IPS-NIHi7 (cell line): ENCODE measurements at regions not wholly inside any gene's neighbourhood (a gene's known extent, or its start where the extent isn't known, plus 50 kb on each side); places are given as distances from the start of the nearest gene placed in this dataset.

Experiments
- DNase-seq: peaks from one replicate; pipeline ENCODE4 v3.0.0; 2012; ENCODE audit warnings: mixed read lengths; ENCODE audit errors: extremely low spot score

DNA sequence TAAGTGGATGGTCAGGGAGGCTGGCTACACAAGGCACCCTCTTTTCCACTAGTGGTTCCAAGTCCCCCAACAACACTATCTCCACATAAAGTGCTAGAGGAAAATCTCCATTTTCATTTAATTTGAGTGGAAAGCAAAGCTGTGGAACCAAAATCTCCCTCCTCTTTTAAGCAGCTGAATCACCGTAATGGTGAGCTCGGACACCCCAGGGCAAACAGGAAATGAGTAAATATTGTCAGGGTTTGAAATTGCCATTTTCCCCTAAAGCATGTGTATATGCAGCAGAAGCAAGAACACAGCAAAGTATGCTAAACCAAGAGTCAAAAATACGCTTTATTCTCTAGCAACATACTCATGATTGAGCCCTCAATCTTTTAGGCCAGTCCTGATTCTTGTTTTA, 143.7 kb downstream of the GPAM start:
- DNase-seq, result no peak

DNA sequence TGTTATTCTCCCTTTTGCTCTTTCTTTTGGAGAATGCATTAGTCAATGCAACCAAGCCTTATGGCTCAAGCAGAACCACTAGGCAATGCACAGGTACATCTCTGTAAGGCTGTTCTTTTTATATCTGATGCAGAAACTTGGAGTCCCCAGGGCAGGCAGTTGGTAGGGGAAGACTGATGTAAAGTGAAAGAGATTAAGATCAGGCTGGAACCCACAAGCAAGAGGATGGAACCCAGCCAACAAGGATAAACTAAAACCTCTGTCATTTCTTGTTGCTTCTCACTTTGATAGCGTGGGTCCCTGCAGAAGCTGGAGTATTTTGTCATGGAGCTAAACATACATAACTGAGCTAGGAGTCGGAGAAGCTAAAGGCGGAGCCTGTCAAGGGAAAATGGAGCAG, 142.9 kb downstream of the GPAM start:
- no peak for DNase-seq

DNA sequence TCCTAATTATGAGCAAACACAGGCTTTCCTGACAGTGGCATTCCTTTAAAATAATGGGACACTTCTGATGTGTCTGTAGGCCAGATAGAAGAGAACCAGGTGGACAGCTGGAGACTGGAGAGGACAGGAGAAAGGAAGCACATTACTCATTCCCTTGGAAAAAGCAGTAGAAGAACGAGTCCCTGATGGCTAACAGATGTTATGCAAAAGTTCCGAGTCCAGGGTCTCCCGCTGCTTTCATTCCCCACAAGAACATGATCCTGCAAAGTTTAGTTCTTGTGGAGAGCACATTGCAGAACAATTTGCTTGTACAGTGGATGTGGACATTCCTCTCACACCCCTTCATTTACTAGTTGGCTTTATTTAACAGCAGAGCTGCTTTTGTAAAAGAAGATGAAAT, 137.6 kb downstream of the GPAM start:
- no peak for DNase-seq

DNA sequence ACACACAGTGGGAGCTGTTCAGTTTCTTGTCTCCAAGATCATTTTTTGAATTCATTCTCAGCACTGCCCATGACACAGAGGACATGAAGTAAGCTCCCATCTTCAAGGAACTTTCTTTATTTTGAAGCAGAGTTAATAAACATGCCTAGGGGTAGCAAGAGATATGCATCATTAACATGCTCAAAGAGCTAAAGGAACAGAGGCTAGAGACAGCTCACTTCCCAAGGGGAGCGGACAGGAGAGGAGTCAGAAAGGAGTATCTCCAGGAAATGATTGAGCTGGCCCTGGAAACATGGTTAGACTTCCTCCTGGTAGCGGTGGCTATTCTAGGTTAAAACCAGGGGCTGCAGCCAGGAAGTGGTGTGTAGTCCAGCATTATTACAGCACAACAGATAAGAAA, 135.9 kb downstream of the GPAM start:
- DNase-seq, result no peak

DNA sequence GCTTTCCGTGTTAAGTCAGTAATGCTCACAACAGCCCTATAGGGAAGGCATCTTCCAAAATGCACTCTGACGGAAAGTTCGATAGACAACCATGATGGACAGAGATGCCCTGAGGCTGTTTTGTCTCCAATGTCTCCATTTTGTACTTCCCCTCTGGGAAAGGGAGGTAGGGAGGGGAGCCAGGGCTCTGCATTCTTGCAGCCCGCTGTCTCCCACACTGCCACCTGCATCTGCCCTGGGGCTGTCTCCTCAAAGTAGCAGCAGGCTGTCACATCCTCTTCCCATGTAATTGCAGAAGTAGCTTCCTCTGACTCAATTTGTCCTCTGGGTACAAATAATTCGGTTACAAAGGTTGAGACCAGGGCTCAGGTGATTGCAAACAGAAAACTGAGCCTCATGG, 131.4 kb downstream of the GPAM start:
- no peak for DNase-seq

DNA sequence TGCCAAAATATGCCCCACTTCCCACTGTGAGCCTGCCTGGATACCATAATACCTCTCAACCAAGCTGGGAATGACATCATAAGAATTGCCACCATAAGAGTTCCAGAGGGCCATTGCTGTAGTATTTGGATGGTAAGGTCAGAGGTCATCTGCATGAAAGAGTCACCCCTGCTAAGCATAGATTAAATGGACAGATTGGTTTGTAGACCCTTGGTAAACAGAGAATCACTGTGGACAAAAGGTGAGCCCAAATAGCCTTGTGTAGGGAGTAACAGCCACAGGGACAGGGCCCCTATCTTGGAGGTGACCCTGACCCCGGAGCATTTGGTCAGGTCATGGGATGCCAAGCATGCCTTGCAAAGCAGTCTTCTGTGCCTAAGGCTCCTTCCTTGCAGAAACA, 129.7 kb downstream of the GPAM start:
- DNase-seq, result no peak

DNA sequence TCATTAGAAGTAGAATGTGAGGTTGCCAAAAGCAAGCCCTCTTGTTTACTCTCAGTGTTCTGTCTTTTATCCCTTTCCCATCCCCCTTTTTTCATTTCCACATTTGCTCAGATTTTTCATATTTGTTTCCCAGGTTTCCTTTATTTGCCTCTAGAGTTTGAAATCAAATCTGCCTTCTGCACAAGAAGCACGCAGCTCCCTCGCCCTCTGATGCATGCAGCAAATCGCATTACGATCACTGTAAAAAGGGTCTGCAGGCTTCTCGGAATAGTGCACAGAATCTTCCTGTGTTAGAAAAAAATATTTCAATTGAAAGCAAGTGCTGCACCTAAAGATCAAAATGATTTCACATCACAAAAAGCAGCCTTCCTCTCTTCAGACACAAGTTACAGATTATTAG, 129.0 kb downstream of the GPAM start:
- DNase-seq, result no peak

DNA sequence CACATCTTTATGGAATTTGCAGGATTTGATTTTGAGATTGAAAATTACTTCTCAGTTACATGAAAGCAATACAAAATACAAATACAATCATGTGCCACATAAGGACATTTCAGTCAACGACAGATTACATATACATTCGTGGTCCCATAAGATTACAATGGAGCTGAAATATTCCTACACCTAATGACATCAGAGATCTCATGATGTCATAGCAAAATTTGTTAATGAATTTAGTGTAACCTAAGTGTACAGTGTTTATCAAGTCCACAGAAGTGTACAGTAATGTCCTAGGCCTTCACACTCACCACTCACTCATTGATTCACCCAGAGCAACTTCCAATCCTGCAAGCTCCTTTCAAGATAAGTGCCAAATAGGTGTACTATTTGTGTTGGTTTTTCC, 126.5 kb downstream of the GPAM start:
- no peak for DNase-seq

DNA sequence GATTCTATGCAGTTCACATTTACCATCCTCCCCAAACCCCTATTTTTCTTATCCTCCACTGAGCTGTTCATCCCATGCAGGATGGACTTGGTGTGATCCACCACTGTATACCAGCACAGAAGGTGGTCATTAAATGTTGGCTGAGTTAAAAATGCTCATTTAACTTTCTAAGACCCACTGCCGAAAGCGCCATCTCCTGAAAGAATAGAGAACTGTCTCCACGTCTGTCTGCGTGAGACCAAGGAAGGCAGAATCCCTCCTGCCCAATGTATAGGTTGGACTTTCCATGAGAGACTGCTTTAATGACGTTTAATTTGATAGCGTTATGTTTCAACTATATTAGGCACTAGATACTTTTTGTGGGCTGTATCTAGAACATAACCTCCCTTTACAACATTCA, 124.3 kb downstream of the GPAM start:
- DNase-seq, result peak; percentile 41

DNA sequence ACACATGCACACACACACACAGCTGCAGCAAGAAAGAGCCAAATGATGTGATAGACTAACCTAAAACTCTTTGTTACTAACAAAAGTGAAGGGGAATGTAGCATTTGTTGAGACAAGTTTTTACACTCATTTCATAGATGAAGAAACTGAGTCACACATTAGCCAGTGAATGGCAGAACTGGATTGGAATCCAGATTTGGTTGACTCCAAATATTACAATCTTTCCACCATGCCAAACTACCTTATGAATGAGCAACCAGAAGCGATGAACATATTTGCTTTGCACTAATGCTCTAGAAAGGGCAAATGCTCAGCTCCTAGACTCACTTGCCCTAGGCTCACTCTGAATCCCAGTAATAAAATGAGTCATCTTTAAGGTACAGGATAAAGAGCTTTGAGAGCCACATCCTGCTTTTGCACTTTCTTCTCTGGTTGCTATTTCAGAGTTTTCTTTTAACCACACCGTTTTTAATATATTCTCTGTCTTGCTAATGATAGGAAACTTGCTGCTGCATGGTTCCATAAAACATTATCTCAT, 111.9 kb downstream of the GPAM start:
- no peak for DNase-seq

DNA sequence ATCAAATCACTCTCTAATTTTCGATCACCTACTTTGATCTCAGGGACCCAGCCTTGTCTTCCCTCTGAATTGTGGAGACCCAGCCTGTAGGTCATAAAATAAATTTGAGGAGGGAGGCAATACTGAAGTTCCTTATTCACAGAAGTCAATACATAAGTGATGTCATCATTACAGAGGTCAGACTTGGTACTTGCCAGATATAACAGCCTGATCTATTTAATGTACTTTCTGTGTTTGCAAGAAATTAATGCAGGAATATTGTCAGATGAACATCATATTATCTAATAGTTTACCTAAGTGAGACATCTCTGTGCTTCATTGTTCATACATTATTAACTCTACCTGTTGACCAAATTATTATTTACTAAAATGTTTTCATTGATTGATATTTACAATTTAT, 105.6 kb downstream of the GPAM start:
- no peak for DNase-seq

DNA sequence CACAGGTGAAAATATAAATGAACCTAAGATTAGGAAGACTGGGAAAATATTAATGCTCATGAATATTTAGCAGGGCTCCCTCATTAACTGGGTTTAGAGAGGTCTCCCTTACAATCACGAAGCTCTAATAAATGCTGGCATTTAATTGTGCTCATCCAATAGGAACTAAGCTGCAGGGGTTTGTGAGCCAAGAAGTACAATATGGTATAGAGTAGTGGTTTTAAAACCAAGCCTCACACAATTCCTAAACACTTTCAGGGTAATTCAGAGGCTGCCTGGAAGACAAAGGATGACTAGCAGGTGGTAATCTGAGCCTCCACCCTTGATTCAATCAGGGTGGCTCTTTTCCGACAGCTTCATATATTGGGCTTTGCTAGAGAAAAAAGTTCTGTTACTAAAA, 103.3 kb downstream of the GPAM start:
- DNase-seq, result no peak

DNA sequence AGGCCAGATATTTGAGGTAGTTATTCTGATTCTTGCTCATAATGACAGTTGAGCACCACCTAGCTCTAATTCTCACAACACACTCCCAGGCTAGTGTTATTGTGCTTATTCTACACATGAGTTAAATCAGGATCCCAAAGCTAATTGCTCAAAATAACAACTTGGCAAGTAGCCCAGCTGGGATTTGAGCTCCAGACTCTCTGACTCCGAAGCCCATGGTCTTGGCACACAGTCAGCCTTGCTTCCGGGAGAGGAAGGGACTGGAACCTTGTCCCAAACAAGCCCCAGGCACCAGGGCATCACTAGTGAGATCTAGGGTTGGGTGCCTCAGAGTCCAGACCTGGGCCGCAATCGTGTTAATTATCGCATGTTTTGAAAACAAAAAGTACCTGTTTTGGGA, 101.4 kb downstream of the GPAM start:
- DNase-seq, result no peak

DNA sequence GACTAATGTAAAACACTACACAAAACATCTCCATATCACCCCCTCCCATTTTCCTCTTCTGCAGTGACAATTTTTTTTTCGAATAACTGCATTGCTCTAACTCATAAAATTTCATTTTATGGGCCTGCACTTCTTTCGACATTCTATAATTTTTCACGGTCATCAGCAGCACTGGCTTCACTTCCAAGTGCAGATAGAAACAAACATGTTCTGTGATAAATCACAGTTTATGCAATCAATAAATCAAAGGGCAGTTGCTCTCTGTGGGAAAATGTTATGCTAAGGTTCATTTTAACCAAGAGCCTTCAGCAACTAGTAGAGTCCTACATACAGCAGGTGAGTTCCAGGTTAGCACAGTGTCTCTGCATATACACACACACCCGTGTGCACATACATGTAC, 100.1 kb downstream of the GPAM start:
- no peak for DNase-seq

DNA sequence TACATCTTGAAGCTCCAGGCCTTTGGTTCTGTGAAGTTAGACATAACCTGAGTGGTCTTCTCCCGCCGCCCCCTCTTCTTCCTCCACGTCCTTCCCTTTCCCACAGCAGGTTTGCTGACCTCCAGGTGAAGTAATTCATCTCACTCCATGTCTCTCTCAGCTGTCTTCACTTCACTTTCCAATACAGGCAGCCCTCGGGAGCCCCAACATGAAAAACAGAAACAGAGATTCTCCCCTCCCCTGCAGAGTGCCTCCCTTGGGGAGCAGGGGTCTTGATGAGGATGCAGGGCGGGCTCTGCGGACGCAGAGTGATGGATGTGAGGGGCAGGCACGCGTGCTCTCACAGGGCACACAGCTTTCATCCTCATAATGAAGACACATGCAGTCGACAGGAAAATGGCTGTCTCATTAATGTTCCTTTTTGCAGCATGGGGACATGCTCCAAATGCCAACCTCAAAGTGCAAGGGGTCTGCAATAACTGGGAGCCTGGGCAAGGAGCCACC, 95.6 kb downstream of the GPAM start:
- no peak for DNase-seq

DNA sequence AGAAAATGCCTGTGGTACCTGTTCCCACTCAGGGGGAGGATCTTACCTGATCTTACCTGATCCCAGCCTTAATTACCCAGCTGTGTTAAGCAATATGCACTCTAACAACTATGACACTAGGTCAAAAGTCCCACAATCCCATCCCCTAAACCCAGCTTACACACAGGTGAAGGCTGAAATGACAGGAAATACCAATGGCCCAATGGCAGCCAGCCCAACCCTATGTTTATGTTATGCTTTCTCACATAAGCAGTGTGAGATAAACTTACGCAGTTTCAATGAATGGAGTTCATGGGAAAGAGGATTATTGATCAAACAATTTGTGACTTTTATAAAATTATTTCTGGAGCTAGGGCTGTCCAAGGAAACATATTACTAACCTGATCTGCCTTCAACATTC, 91.9 kb downstream of the GPAM start:
- DNase-seq, result no peak

DNA sequence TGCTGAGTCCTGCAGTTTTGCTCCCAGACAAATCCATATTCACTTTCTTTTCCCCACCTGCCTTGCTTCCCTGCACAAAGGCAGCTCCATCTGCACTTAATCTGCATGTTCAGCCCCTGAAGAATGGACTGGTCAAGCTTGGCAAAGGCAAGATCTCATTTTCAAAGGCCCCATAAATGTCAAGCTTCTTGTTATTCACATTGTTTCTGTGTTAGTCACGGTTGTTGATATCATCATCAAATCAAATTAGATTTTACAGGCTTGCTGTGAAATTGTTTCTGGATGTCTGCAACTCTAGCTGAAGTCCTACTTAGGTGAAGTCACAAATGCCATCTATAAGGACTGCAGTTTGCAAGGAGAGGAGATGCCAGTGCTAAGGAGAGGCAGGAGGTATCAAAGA, 91.0 kb downstream of the GPAM start:
- DNase-seq, result no peak

DNA sequence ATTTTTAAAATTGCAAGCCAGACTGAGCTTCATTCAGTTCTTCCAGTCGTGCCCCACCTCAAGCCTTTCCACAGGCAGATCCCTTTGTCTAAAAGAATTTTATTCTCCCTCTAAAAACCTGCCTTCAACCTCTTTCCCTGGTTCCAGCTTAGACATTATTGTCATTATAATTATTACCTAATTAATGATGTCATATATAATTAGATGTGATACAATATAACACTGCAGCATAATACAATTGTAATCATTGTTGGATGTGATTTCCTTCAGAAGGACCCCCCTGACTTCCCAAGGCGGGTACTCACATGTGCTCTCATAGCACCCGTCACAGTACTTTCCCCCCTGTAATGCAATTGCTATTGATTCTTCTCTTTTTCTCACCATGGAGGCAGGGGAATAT, 88.6 kb downstream of the GPAM start:
- no peak for DNase-seq

DNA sequence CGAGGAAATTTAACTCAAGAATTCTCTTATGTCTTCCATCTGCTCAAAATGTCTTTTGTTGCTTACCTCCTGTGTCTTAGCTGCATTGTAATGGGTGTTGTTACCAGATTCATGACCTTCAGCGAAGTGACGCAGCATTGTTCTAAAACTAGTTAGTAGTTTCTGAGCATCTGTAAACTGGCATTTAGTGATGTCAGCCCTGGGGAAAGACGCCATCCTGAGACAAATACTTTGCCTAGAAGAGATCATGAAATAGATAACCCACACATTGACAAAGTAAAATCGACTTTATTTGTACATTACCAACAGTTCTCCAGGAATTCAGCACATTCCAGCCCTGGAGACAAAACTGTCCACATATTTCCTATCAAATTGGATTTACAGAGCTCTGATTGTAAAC, 87.8 kb downstream of the GPAM start:
- no peak for DNase-seq

DNA sequence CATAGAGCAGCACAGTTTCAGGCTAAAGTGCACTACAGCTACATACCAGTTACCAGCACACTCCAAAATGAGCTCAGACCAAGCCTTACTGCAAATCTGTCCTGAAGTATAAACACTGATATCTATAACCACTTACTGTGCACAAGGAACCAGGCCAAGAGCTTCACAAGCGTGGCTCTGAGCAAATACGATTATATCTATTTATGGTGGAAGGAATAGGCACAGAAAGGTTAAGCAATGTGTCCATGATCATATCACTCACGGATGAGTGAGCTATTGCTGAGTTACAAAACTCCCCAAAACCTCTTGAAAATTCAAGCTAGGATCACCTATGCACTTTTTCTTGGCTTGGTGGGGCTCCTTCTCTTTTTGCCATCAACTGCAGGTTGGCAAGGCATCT, 84.9 kb downstream of the GPAM start:
- DNase-seq, result no peak
